Endodermal cell (in vitro differentiated cells): ENCODE measurements at regions not wholly inside any gene's neighbourhood (a gene's known extent, or its start where the extent isn't known, plus 50 kb on each side); places are given as distances from the start of the nearest gene placed in this dataset.

ENCODE experiments used
- DNase-seq: peaks from one replicate; pipeline ENCODE4 v3.0.0-alpha.2; 2017
- H3K27ac ChIP-seq: 2 replicates; pipeline ENCODE4 v1.5.1; 2013; ENCODE audit warnings: mild to moderate bottlenecking, low read depth, low read length, moderate library complexity
- H3K27me3 ChIP-seq: 2 replicates; pipeline ENCODE4 v1.6.1; 2013; ENCODE audit warnings: mild to moderate bottlenecking, low read length, moderate library complexity; ENCODE audit not compliant: insufficient read depth, control insufficient read depth, poor library complexity, severe bottlenecking
- H3K36me3 ChIP-seq: 2 replicates; pipeline ENCODE4 v1.7.0; 2013; ENCODE audit warnings: mild to moderate bottlenecking, low read length, moderate library complexity; ENCODE audit not compliant: control insufficient read depth, insufficient read depth
- H3K4me1 ChIP-seq: one replicate; pipeline ENCODE4 v1.7.0; 2013; ENCODE audit warnings: low read length; ENCODE audit not compliant: control insufficient read depth, insufficient read depth
- H3K4me3 ChIP-seq: 2 replicates; pipeline ENCODE4 v1.5.1; 2013; ENCODE audit warnings: mild to moderate bottlenecking, low read length, moderate library complexity
- H3K9ac ChIP-seq: 2 replicates; pipeline ENCODE4 v1.6.1; 2013; ENCODE audit warnings: mild to moderate bottlenecking, low read length, moderate library complexity; ENCODE audit not compliant: poor library complexity, severe bottlenecking; ENCODE audit errors: extremely low read depth
- H3K9me3 ChIP-seq: 2 replicates; pipeline ENCODE4 v1.6.1; 2013; ENCODE audit warnings: mild to moderate bottlenecking, low read length, moderate library complexity; ENCODE audit not compliant: control insufficient read depth
- H3K27ac Mint-ChIP-seq: 2 replicates; pipeline ENCODE4 v1.8.0; 2020; ENCODE audit warnings: mixed read lengths
- H3K27me3 Mint-ChIP-seq: 2 replicates; pipeline ENCODE4 v1.8.0; 2021; ENCODE audit warnings: mild to moderate bottlenecking, mixed read lengths; ENCODE audit not compliant: insufficient read depth
- H3K36me3 Mint-ChIP-seq: 2 replicates; pipeline ENCODE4 v1.8.0; 2020; ENCODE audit warnings: low read depth, mixed read lengths
- H3K4me1 Mint-ChIP-seq: 2 replicates; pipeline ENCODE4 v1.8.0; 2020; ENCODE audit warnings: mixed read lengths
- H3K4me3 Mint-ChIP-seq: 2 replicates; pipeline ENCODE4 v1.8.0; 2020; ENCODE audit warnings: mild to moderate bottlenecking, moderate library complexity, mixed read lengths
- H3K9me3 Mint-ChIP-seq: 2 replicates; pipeline ENCODE4 v1.8.0; 2020; ENCODE audit warnings: mild to moderate bottlenecking, mixed read lengths
- CTCF ChIP-seq: fragments of 200-600 bp; sonication (generic); conservative IDR thresholded peaks from 2 replicates; pipeline ENCODE4 v1.5.0; 2021; ENCODE audit warnings: antibody characterized with exemption, mild to moderate bottlenecking
- WGBS, 2 experiments: methylation state at CpG; one replicate each; pipeline versions ENCODE4 v1.1.5 to v1.1.7; 2013; ENCODE audit warnings: missing lambda C conversion rate in 2 of 2, mixed read lengths in 1 of 2; ENCODE audit not compliant: insufficient coverage in 1 of 2, insufficient read length in 1 of 2; 5-methylcytosine and 5-hydroxymethylcytosine counted together

DNA sequence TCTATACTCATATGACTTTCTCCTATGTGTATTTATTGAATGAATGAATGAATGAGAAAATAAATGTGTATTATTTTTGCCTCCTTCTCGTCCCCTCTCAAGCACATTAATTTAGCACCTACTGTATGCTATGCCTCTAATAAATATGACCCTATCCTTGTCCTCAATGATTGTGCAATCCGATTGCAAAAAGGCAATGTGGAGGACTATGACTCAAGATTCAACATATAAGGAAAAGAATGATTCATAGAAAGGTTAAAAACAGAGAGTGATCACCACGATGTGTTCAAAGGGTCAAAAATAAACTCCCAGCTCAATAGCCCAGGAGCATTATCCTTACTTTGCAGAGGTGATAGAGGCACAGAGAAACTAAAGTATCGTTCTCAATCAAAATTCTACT is 322.8 kb upstream of the SORCS1 start:
- 90 to 94% methylated on average over 2 to 4 of the region's 4 CpGs for WGBS, 2 experiments
- Mint-ChIP-seq H3K27me3 (no peaks in the 10 kb centered on the region), H3K36me3 (peaks cover 5% of the 10 kb centered on the region), H3K4me3 (no peak overlapping the region), H3K27ac (no peak overlapping the region), H3K4me1 (peaks cover 10% of the 10 kb centered on the region), H3K9me3 (no peaks in the 10 kb centered on the region)
- Histone ChIP-seq H3K9ac (no peak overlapping the region), H3K27ac (no peak overlapping the region), H3K9me3 (peaks cover 4% of the 10 kb centered on the region), H3K4me1 (peaks cover 1% of the 10 kb centered on the region), H3K4me3 (no peak overlapping the region), H3K27me3 (no peaks in the 10 kb centered on the region), H3K36me3 (no peaks in the 10 kb centered on the region)
- TF ChIP-seq CTCF = no peak
- DNase-seq = no peak

GRCh38 chr10:107485019-107485418 is 320.5 kb upstream of the SORCS1 start:
- WGBS, 2 experiments = 87% methylated on average over 2 of the region's 2 CpGs; no CpG with 5 or more reads in 1 of the 2 experiments
- H3K27me3 ChIP-seq = no peaks in the 10 kb centered on the region
- no peak overlapping the region for H3K4me3 ChIP-seq
- no peaks in the 10 kb centered on the region for H3K4me1 ChIP-seq
- H3K9me3 ChIP-seq = peaks cover 16% of the 10 kb centered on the region
- no peaks in the 10 kb centered on the region for H3K36me3 ChIP-seq
- Mint-ChIP-seq H3K4me3 (no peak overlapping the region), H3K4me1 (peaks cover 10% of the 10 kb centered on the region), H3K27ac (no peak overlapping the region), H3K9me3 (peaks cover 1% of the 10 kb centered on the region), H3K27me3 (no peaks in the 10 kb centered on the region), H3K36me3 (peaks cover 9% of the 10 kb centered on the region)
- DNase-seq = no peak
- no peak overlapping the region for H3K9ac ChIP-seq
- H3K27ac ChIP-seq = no peak overlapping the region
- peak; percentile 12 for TF ChIP-seq CTCF

DNA sequence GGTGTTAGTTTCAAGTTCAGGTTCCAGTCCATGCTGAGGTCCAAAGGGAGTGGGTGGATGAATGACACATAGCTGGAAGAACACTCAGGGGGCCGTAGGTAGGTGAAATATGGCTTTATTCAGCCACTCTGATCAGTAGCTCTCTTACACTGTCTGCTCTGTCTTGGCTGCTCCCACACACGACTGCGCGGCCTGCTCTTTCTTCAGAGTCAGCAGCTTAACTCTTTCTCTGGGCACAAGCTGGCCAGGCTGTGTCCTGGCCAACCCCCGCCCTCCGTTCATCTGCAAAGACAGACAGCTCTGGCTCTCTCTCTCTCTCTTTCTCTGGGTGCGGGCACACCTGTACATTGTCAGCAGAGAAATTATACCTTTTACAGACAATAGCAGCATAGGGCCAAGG is 317.4 kb upstream of the SORCS1 start:
- Histone ChIP-seq H3K9ac (no peak overlapping the region), H3K9me3 (peaks cover 30% of the 10 kb centered on the region), H3K27ac (no peak overlapping the region), H3K27me3 (no peaks in the 10 kb centered on the region), H3K36me3 (no peaks in the 10 kb centered on the region), H3K4me3 (no peak overlapping the region), H3K4me1 (no peaks in the 10 kb centered on the region)
- no peak for DNase-seq
- H3K4me3 Mint-ChIP-seq = no peak overlapping the region
- H3K4me1 Mint-ChIP-seq = peaks cover 10% of the 10 kb centered on the region
- no peak overlapping the region for H3K27ac Mint-ChIP-seq
- H3K9me3 Mint-ChIP-seq = peaks cover 14% of the 10 kb centered on the region
- peaks cover 2% of the 10 kb centered on the region for H3K27me3 Mint-ChIP-seq
- 82 to 88% methylated on average over 6 to 7 of the region's 7 CpGs for WGBS, 2 experiments
- no peak for TF ChIP-seq CTCF
- H3K36me3 Mint-ChIP-seq = peaks cover 16% of the 10 kb centered on the region
